ENCODE measurements at regions not wholly inside any gene's neighbourhood (a gene's known extent, or its start where the extent isn't known, plus 50 kb on each side); places are given as distances from the start of the nearest gene placed in this dataset.

- no peak for TF ChIP-seq ZNF670 (tag by site-specific recombination; IDR thresholded peaks at IDR 0.05; ENCODE audit: low read depth)
- no peak for TF ChIP-seq ZNF629 (tag by site-specific recombination; IDR thresholded peaks at IDR 0.05)
Observed at GRCh38 chr12:59075968-59076490, 155.7 kb upstream of the LRIG3 start.
